Fibroblast of lung (primary cell): ENCODE measurements at regions not wholly inside any gene's neighbourhood (a gene's known extent, or its start where the extent isn't known, plus 50 kb on each side); places are given as distances from the start of the nearest gene placed in this dataset.

Experiments used
- DNase-seq, 2 donors: peaks; one replicate each; pipeline versions ENCODE4 v3.0.0 to v3.0.0-alpha.2; 2010; ENCODE audit warnings: low read depth in 2 of 2
- H2AFZ ChIP-seq: 2 replicates; pipeline ENCODE4 v1.5.1; 2012; ENCODE audit warnings: low read length, control low read depth, inconsistent platforms
- H3K27ac ChIP-seq: 2 replicates; pipeline ENCODE4 v1.5.1; 2011; ENCODE audit warnings: low read length, control low read depth; ENCODE audit not compliant: insufficient read depth
- H3K27me3 ChIP-seq: 2 replicates; pipeline ENCODE4 v1.5.1; 2011; ENCODE audit warnings: mild to moderate bottlenecking, low read length; ENCODE audit not compliant: control insufficient read depth, insufficient read depth
- H3K36me3 ChIP-seq: 2 replicates; pipeline ENCODE4 v1.5.1; 2011; ENCODE audit warnings: low read length; ENCODE audit not compliant: control insufficient read depth, insufficient read depth
- H3K4me1 ChIP-seq: 2 replicates; pipeline ENCODE4 v1.5.1; 2011; ENCODE audit warnings: low read length; ENCODE audit not compliant: control insufficient read depth, insufficient read depth; ENCODE audit errors: extremely low read depth
- H3K4me2 ChIP-seq: 2 replicates; pipeline ENCODE4 v1.5.1; 2011; ENCODE audit warnings: low read length, control low read depth; ENCODE audit not compliant: insufficient read depth; ENCODE audit errors: extremely low read depth
- H3K4me3 ChIP-seq, 4 experiments: fragments of 200-600 bp in 1 of 4; sonication (generic) in 1 of 4; replicated peaks in 1 of 4; 2 replicates each; pipeline ENCODE4 v1.5.1; 2011 to 2016; ENCODE audit warnings: low read length in 4 of 4, low read depth in 3 of 4, mild to moderate bottlenecking in 3 of 4, control low read depth in 2 of 4, inconsistent platforms in 1 of 4, mixed read lengths in 1 of 4; ENCODE audit not compliant: insufficient read depth in 1 of 4; ENCODE audit errors: control extremely low read depth in 1 of 4
- H3K79me2 ChIP-seq: 2 replicates; pipeline ENCODE4 v1.5.1; 2012; ENCODE audit warnings: mild to moderate bottlenecking, low read length, inconsistent platforms; ENCODE audit not compliant: control insufficient read depth, insufficient read depth
- H3K9ac ChIP-seq: 2 replicates; pipeline ENCODE4 v1.5.1; 2011; ENCODE audit warnings: mild to moderate bottlenecking, low read length, control low read depth; ENCODE audit not compliant: insufficient read depth
- H3K9me3 ChIP-seq: 2 replicates; pipeline ENCODE4 v1.5.1; 2012; ENCODE audit warnings: low read depth, low read length; ENCODE audit not compliant: control insufficient read depth, insufficient read depth
- H4K20me1 ChIP-seq: 2 replicates; pipeline ENCODE4 v1.5.1; 2011; ENCODE audit warnings: low read length; ENCODE audit not compliant: control insufficient read depth, insufficient read depth; ENCODE audit errors: extremely low read depth
- EZH2 ChIP-seq: IDR thresholded peaks from 2 replicates; pipeline ENCODE4 v1.5.1; 2012; ENCODE audit warnings: low read length, control low read depth, mild to moderate bottlenecking; ENCODE audit errors: missing control alignments
- TF ChIP-seq, protein P1 (sequence below), 2 donors: IDR thresholded peaks in 1 of 2; conservative IDR thresholded peaks in 1 of 2; 1 replicate in 1 of 2; 2 replicates in 1 of 2; pipeline ENCODE4 v1.5.1; 2011 to 2012; ENCODE audit warnings: low read length in 2 of 2, control low read depth in 1 of 2, inconsistent platforms in 1 of 2, low read depth in 1 of 2, mild to moderate bottlenecking in 1 of 2

DNA sequence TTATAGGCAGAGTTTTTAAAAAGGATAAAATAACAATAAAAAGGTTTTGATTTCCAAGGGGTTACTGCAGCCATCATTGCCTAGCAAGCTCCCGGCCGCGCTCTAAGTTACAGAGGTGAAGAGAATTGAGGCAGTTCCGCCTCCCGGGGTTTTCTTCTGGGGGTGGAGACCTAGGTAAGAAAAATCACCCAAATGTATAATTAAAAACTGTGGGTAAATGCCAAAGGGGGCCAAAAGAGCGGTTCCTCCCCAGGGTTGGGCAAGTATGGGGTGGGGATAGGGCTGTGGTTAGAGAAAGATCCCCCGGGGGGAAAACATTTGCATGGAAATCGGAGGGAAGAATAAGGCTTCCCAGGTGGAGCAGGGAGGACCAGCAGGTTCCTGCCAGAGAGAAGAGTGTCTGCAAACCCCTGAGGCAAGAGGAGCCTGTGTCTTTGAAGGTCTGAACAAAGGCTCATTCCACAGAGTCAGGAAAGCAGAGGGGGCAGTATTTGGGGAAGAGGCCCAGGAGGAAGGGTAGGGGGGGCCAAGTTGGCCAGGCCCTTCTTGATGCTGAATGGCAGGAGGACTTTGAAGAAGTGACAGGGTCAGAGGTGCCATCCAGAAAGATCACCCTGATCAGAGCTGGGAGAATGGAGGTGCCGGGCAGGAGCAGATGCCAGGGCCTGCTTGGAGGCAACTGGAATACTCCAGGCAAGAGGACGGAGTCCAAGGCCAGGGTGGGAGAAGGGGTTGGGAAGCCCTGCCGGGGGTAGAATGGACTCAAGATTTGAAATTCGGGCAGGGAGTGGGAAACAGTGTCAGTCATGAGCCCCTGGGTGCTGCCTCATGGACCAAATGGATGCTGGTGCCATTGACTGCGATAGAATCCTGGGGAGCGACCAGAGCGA is 152.9 kb upstream of the RGMA start:
- Histone ChIP-seq H3K4me3 (no peak overlapping the region), H3K4me2 (no peak overlapping the region), H3K4me1 (no peaks in the 10 kb centered on the region), H2AFZ (no peak overlapping the region), H3K36me3 (no peaks in the 10 kb centered on the region), H3K79me2 (no peaks in the 10 kb centered on the region), H4K20me1 (no peaks in the 10 kb centered on the region), H3K27me3 (no peaks in the 10 kb centered on the region), H3K27ac (no peak overlapping the region), H3K9me3 (no peaks in the 10 kb centered on the region), H3K9ac (no peak overlapping the region)
- no peak for TF ChIP-seq EZH2
- TF ChIP-seq, protein P1, sequence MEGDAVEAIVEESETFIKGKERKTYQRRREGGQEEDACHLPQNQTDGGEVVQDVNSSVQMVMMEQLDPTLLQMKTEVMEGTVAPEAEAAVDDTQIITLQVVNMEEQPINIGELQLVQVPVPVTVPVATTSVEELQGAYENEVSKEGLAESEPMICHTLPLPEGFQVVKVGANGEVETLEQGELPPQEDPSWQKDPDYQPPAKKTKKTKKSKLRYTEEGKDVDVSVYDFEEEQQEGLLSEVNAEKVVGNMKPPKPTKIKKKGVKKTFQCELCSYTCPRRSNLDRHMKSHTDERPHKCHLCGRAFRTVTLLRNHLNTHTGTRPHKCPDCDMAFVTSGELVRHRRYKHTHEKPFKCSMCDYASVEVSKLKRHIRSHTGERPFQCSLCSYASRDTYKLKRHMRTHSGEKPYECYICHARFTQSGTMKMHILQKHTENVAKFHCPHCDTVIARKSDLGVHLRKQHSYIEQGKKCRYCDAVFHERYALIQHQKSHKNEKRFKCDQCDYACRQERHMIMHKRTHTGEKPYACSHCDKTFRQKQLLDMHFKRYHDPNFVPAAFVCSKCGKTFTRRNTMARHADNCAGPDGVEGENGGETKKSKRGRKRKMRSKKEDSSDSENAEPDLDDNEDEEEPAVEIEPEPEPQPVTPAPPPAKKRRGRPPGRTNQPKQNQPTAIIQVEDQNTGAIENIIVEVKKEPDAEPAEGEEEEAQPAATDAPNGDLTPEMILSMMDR (conservative IDR thresholded peaks at IDR 0.05 in 1 of 2, IDR thresholded peaks at IDR 0.05 in 1 of 2; ENCODE audit: low read depth in 1 of 2, low read length in 2 of 2) = no peak
- DNase-seq = no peak

DNA sequence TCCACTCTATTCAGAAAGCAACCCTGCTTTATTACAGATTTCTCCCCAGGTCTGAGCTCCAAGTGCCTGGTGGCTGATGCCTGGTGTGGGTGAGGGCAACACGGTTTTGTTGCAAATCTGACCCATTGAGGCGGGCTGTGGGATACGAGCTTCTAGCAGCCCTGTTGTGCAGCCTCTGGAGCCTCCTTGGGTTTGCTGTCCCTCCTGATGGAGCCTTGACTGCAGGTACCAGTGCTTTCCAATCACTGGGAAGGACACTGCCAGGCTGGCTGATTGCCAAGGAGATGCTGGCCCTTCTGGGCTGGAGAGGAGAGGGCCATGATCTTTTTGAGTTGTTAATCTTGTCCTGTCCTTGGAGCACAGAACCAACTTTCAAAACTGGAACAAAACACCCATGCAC is 151.0 kb upstream of the RGMA start:
- H3K9ac ChIP-seq = no peak overlapping the region
- no peak overlapping the region for H3K27ac ChIP-seq
- H3K4me1 ChIP-seq = no peaks in the 10 kb centered on the region
- H4K20me1 ChIP-seq = no peaks in the 10 kb centered on the region
- H3K4me3 ChIP-seq = no peak overlapping the region
- H3K79me2 ChIP-seq = no peaks in the 10 kb centered on the region
- H3K4me2 ChIP-seq = no peak overlapping the region
- no peak overlapping the region for H2AFZ ChIP-seq
- no peak for DNase-seq
- no peaks in the 10 kb centered on the region for H3K36me3 ChIP-seq
- no peaks in the 10 kb centered on the region for H3K9me3 ChIP-seq
- no peak for TF ChIP-seq EZH2
- TF ChIP-seq, protein P1 (conservative IDR thresholded peaks at IDR 0.05 in 1 of 2, IDR thresholded peaks at IDR 0.05 in 1 of 2; ENCODE audit: low read depth in 1 of 2, low read length in 2 of 2) = no peak
- no peaks in the 10 kb centered on the region for H3K27me3 ChIP-seq

- TF ChIP-seq, protein P1 (conservative IDR thresholded peaks at IDR 0.05 in 1 of 2, IDR thresholded peaks at IDR 0.05 in 1 of 2; ENCODE audit: low read depth in 1 of 2, low read length in 2 of 2) = no peak
- no peak for TF ChIP-seq EZH2
- no peaks in the 10 kb centered on the region for H3K79me2 ChIP-seq
- no peak overlapping the region for H3K4me2 ChIP-seq
- H3K27me3 ChIP-seq = no peaks in the 10 kb centered on the region
- no peak overlapping the region for H3K4me3 ChIP-seq
- no peak for DNase-seq
- no peaks in the 10 kb centered on the region for H3K9me3 ChIP-seq
- H3K27ac ChIP-seq = no peak overlapping the region
- H3K4me1 ChIP-seq = no peaks in the 10 kb centered on the region
- no peak overlapping the region for H2AFZ ChIP-seq
- H3K9ac ChIP-seq = no peak overlapping the region
- no peaks in the 10 kb centered on the region for H4K20me1 ChIP-seq
- no peaks in the 10 kb centered on the region for H3K36me3 ChIP-seq
Observed at GRCh38 chr15:93239591-93239990, 150.6 kb upstream of the RGMA start.
